ENCODE measurements at regions not wholly inside any gene's neighbourhood (a gene's known extent, or its start where the extent isn't known, plus 50 kb on each side); places are given as distances from the start of the nearest gene placed in this dataset.

- TF ChIP-seq CTCF (IDR thresholded peaks at IDR 0.05 in 2 of 3, conservative IDR thresholded peaks at IDR 0.05 in 1 of 3; ENCODE audit: borderline replicate concordance in 1 of 3, insufficient read depth in 1 of 3, low read depth in 2 of 3, low read length in 2 of 3): no peak
- TF ChIP-seq POLR2A (IDR thresholded peaks at IDR 0.05; ENCODE audit: borderline replicate concordance, extremely low read depth, insufficient read depth, insufficient read length): no peak
- no peak for TF ChIP-seq SIN3A (IDR thresholded peaks at IDR 0.05; ENCODE audit: low read depth)
- no peak for TF ChIP-seq EGR1 (IDR thresholded peaks at IDR 0.05; ENCODE audit: low read depth)
- TF ChIP-seq CBX3 (IDR thresholded peaks at IDR 0.05; ENCODE audit: low read depth): no peak
- no peak for TF ChIP-seq POLR2AphosphoS5 (IDR thresholded peaks at IDR 0.05; ENCODE audit: low read depth, low read length)
- TF ChIP-seq, protein P1, sequence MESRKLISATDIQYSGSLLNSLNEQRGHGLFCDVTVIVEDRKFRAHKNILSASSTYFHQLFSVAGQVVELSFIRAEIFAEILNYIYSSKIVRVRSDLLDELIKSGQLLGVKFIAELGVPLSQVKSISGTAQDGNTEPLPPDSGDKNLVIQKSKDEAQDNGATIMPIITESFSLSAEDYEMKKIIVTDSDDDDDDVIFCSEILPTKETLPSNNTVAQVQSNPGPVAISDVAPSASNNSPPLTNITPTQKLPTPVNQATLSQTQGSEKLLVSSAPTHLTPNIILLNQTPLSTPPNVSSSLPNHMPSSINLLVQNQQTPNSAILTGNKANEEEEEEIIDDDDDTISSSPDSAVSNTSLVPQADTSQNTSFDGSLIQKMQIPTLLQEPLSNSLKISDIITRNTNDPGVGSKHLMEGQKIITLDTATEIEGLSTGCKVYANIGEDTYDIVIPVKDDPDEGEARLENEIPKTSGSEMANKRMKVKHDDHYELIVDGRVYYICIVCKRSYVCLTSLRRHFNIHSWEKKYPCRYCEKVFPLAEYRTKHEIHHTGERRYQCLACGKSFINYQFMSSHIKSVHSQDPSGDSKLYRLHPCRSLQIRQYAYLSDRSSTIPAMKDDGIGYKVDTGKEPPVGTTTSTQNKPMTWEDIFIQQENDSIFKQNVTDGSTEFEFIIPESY (IDR thresholded peaks at IDR 0.05; ENCODE audit: extremely low read depth, insufficient replicate concordance, low read length): no peak
- TF ChIP-seq, protein P2, sequence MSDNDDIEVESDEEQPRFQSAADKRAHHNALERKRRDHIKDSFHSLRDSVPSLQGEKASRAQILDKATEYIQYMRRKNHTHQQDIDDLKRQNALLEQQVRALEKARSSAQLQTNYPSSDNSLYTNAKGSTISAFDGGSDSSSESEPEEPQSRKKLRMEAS (IDR thresholded peaks at IDR 0.05): no peak
- TF ChIP-seq CEBPB (IDR thresholded peaks at IDR 0.05; ENCODE audit: low read depth): no peak
- TF ChIP-seq FOSL1 (IDR thresholded peaks at IDR 0.05; ENCODE audit: low read depth): no peak
- TF ChIP-seq SP1 (IDR thresholded peaks at IDR 0.05; ENCODE audit: low read depth): no peak
These were observed 2015.9 kb downstream of the PCDH7 start (continued) for GRCh38 chr4:32735856-32736590.

DNA sequence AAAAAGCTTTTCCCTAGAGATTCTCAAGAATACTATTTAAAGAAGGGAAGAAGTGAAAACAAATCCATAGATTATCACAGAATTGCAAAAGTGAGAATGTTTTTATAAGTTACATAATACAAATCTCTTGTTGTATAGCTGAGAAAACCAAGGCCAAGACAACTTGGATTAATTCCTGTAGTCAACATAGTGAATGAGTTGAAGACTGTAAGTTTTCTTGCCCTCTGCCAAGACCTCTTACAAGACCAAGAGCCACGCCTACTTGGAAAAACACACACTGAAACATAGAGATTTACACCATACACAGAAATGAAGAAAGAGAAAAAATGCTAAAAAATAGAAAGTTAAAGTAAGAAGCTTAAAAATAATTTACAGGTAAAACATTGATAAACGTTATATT, 2024.0 kb downstream of the PCDH7 start:
- no peaks in the 10 kb centered on the region for H4K20me1 ChIP-seq (ENCODE audit: insufficient read depth)
- no peaks in the 10 kb centered on the region for H3K27me3 ChIP-seq (ENCODE audit: insufficient read depth, low read length)
- no TSS peak for BruUV-seq (replicated peaks)
- no peaks in the 10 kb centered on the region for H3K79me2 ChIP-seq (ENCODE audit: insufficient read depth, low read length)
- ChIA-PET POLR2A (no interaction called here), CTCF (no interaction called here), RAD21 (ENCODE audit: low non-redundant PET in 1 of 2, low total read pairs in 2 of 2, uncharacterized antibody in 2 of 2, unreplicated experiment in 2 of 2) (no interaction called here)
- intact Hi-C loops (cut with micrococcal nuclease): no loop called here
- no peaks in the 10 kb centered on the region for H3K4me1 ChIP-seq (ENCODE audit: control insufficient read depth in 1 of 2, insufficient read depth in 2 of 2, low read length in 2 of 2)
- H3K27ac ChIP-seq (ENCODE audit: low read depth, low read length): no peak overlapping the region
- no peak overlapping the region for H3K4me2 ChIP-seq (ENCODE audit: low read length)
- H3K9me3 ChIP-seq (ENCODE audit: control insufficient read depth in 1 of 2, insufficient read depth in 1 of 2, low read depth in 1 of 2, low read length in 2 of 2): no peaks in the 10 kb centered on the region
- no peak overlapping the region for H2AFZ ChIP-seq (ENCODE audit: low read depth, low read length, poor library complexity, severe bottlenecking)
- ATAC-seq: no peak
- DNase-seq (ENCODE audit: low read depth, low spot score): no peak
- H3K9ac ChIP-seq (ENCODE audit: low read length): no peak overlapping the region
- H3K9me2 ChIP-seq (ENCODE audit: insufficient read depth): no peaks in the 10 kb centered on the region
- H3K36me3 ChIP-seq (ENCODE audit: control insufficient read depth in 1 of 2, insufficient read depth in 2 of 2, low read length in 2 of 2): no peaks in the 10 kb centered on the region
- TF ChIP-seq SIN3A (IDR thresholded peaks at IDR 0.05; ENCODE audit: low read depth): no peak
- TF ChIP-seq POLR2A (IDR thresholded peaks at IDR 0.05; ENCODE audit: borderline replicate concordance, extremely low read depth, insufficient read depth, insufficient read length): no peak
- no peak for TF ChIP-seq CEBPB (IDR thresholded peaks at IDR 0.05; ENCODE audit: low read depth)
- TF ChIP-seq EZH2phosphoT487 (IDR thresholded peaks at IDR 0.05; ENCODE audit: borderline replicate concordance): no peak
- TF ChIP-seq CBX3 (IDR thresholded peaks at IDR 0.05; ENCODE audit: low read depth): no peak
- no peak for TF ChIP-seq ZFX (IDR thresholded peaks at IDR 0.05)
- TF ChIP-seq CTCF (IDR thresholded peaks at IDR 0.05 in 2 of 3, conservative IDR thresholded peaks at IDR 0.05 in 1 of 3; ENCODE audit: borderline replicate concordance in 1 of 3, insufficient read depth in 1 of 3, low read depth in 2 of 3, low read length in 2 of 3): no peak
- H3K4me3 ChIP-seq (replicated peaks in 1 of 2; ENCODE audit: low read depth in 1 of 2, low read length in 2 of 2): no peak overlapping the region

Data from HCT116 (cell line).